ENCODE measurements at regions not wholly inside any gene's neighbourhood (a gene's known extent, or its start where the extent isn't known, plus 50 kb on each side); places are given as distances from the start of the nearest gene placed in this dataset.

- Histone ChIP-seq H3K27ac (no peak overlapping the region), H3K27me3 (no peaks in the 10 kb centered on the region), H3K4me1 (peaks cover 0 to 4% of the 10 kb centered on the region in 2 donors), H3K36me3 (no peaks in the 10 kb centered on the region), H3K9me3 (no peaks in the 10 kb centered on the region), H3K4me3 (replicated peaks in 1 of 3) (no peak overlapping the region)
- TF ChIP-seq CTCF (IDR thresholded peaks at IDR 0.05) (no peak), POLR2A (IDR thresholded peaks at IDR 0.05) (no peak)
- intact Hi-C loops (cut with DNase I): no loop called here
- DNase-seq: no peak
These were observed 68.2 kb downstream of the MFAP3 start for GRCh38 chr5:154107010-154107409.

GRCh38 chr5:154107756-154108155 is 69.0 kb downstream of the MFAP3 start:
- Histone ChIP-seq H3K9me3 (no peaks in the 10 kb centered on the region), H3K27me3 (no peaks in the 10 kb centered on the region), H3K4me3 (replicated peaks in 1 of 3) (no peak overlapping the region), H3K27ac (no peak overlapping the region), H3K36me3 (no peaks in the 10 kb centered on the region), H3K4me1 (peaks cover 0 to 7% of the 10 kb centered on the region in 2 donors)
- 60 to 64% methylated on average over 7 of the region's 7 CpGs for WGBS, 2 donors
- TF ChIP-seq POLR2A (IDR thresholded peaks at IDR 0.05) (no peak), CTCF (IDR thresholded peaks at IDR 0.05) (no peak)
- intact Hi-C loops (cut with DNase I): no loop called here
- no peak for DNase-seq

- DNase-seq: no peak
- intact Hi-C loops (cut with DNase I): no loop called here
- TF ChIP-seq POLR2A (IDR thresholded peaks at IDR 0.05): no peak
- TF ChIP-seq CTCF (IDR thresholded peaks at IDR 0.05): no peak
- Histone ChIP-seq H3K27ac (no peak overlapping the region), H3K9me3 (no peaks in the 10 kb centered on the region), H3K4me3 (replicated peaks in 1 of 3) (no peak overlapping the region), H3K27me3 (no peaks in the 10 kb centered on the region), H3K4me1 (peaks cover 0 to 7% of the 10 kb centered on the region in 2 donors), H3K36me3 (no peaks in the 10 kb centered on the region)
- 67 to 74% methylated on average over 4 of the region's 4 CpGs for WGBS, 2 donors
These were observed 70.8 kb downstream of the MFAP3 start for GRCh38 chr5:154109416-154110106.

GRCh38 chr5:154110107-154110453 is 71.3 kb downstream of the MFAP3 start:
- TF ChIP-seq CTCF (IDR thresholded peaks at IDR 0.05) (no peak), POLR2A (IDR thresholded peaks at IDR 0.05) (no peak)
- H3K4me3 ChIP-seq (replicated peaks in 1 of 3): no peak overlapping the region
- intact Hi-C loops (cut with DNase I): no loop called here

GRCh38 chr5:154110716-154111115 is 71.9 kb downstream of the MFAP3 start:
- Histone ChIP-seq H3K36me3 (no peaks in the 10 kb centered on the region), H3K27me3 (no peaks in the 10 kb centered on the region), H3K4me3 (replicated peaks in 1 of 3) (no peak overlapping the region), H3K27ac (no peak overlapping the region), H3K9me3 (no peaks in the 10 kb centered on the region), H3K4me1 (peaks cover 0 to 7% of the 10 kb centered on the region in 2 donors)
- intact Hi-C loops (cut with DNase I): no loop called here
- DNase-seq: no peak
- TF ChIP-seq POLR2A (IDR thresholded peaks at IDR 0.05) (no peak), CTCF (IDR thresholded peaks at IDR 0.05) (no peak)
- 59 to 60% methylated on average over 3 of the region's 3 CpGs for WGBS, 2 donors

More at GRCh38 chr5:154110107-154110453, 71.3 kb downstream of the MFAP3 start:
- Histone ChIP-seq H3K4me1 (peaks cover 0 to 7% of the 10 kb centered on the region in 2 donors), H3K9me3 (no peaks in the 10 kb centered on the region), H3K27ac (no peak overlapping the region), H3K36me3 (no peaks in the 10 kb centered on the region), H3K27me3 (no peaks in the 10 kb centered on the region)
- WGBS, 2 donors: 94 to 96% methylated on average over 1 of the region's 1 CpG
- DNase-seq: no peak
